ENCODE measurements at regions not wholly inside any gene's neighbourhood (a gene's known extent, or its start where the extent isn't known, plus 50 kb on each side); places are given as distances from the start of the nearest gene placed in this dataset.
A peak's percentile ranks its signal among the peaks of the same experiment; 100 is the strongest.

- H3K9ac ChIP-seq (ENCODE audit: extremely low read depth, insufficient read length, low read length), result no peak overlapping the region
- Mint-ChIP-seq H3K36me3 (ENCODE audit: insufficient read depth in 1 of 3, low read depth in 3 of 3) (no peaks in the 10 kb centered on the region; a peak in 1 of 7 replicates), H3K4me1 (peaks cover 30 to 33% of the 10 kb centered on the region in 2 experiments), H3K27me3 (ENCODE audit: low read depth) (peaks cover 5% of the 10 kb centered on the region), H3K4me3 (no peak overlapping the region), H3K27ac (peak overlapping the region in 1 of 3 experiments; percentile 85; a peak in 1 of 7 replicates), H3K9me3 (no peaks in the 10 kb centered on the region)
- no peak overlapping the region for H3T11ph ChIP-seq (ENCODE audit: low read length)
- H2AFZ ChIP-seq (ENCODE audit: low read length), result no peak overlapping the region
- no peak overlapping the region for H4K8ac ChIP-seq (replicated peaks; ENCODE audit: insufficient read length, low read depth, low read length)
- TF ChIP-seq CTCF (conservative IDR thresholded peaks at IDR 0.05), result no peak
- H3K9me3 ChIP-seq (ENCODE audit: control insufficient read depth, low read depth, low read length), result no peaks in the 10 kb centered on the region
- no peak overlapping the region for H4K91ac ChIP-seq (ENCODE audit: insufficient read length, low read depth, low read length)
- no peak overlapping the region for H2BK20ac ChIP-seq (ENCODE audit: low read depth, low read length, poor library complexity, severe bottlenecking)
- no peak overlapping the region for H3K4ac ChIP-seq (ENCODE audit: low read depth, low read length)
- no peak overlapping the region for H2BK15ac ChIP-seq (ENCODE audit: low read depth, low read length)
- H3K23me2 ChIP-seq (ENCODE audit: insufficient read length, low read depth, low read length, poor library complexity, severe bottlenecking), result no peaks in the 10 kb centered on the region
- H2BK120ac ChIP-seq (ENCODE audit: low read depth, low read length, poor library complexity, severe bottlenecking), result no peak overlapping the region
- H3K56ac ChIP-seq (ENCODE audit: insufficient read length, low read depth, low read length), result no peak overlapping the region
- no peak overlapping the region for H4K5ac ChIP-seq (ENCODE audit: insufficient read length, low read depth, low read length)
- H3K14ac ChIP-seq (ENCODE audit: insufficient read depth, low read length), result no peak overlapping the region
- no peak overlapping the region for H3K18ac ChIP-seq (ENCODE audit: insufficient read length, low read depth, low read length)
- no peak overlapping the region for H2BK5ac ChIP-seq (ENCODE audit: insufficient read length, low read length)
- H3K79me2 ChIP-seq (ENCODE audit: insufficient read depth, low read length), result no peaks in the 10 kb centered on the region
- no peak overlapping the region for H2AK5ac ChIP-seq (ENCODE audit: insufficient read length, low read length)
- no peak overlapping the region for H3K27ac ChIP-seq (ENCODE audit: insufficient read length, low read depth, low read length)
- H3K4me1 ChIP-seq (ENCODE audit: insufficient read depth, low read length), result peaks cover 5% of the 10 kb centered on the region; the same call in 1 of the 2 replicates
- H3K23ac ChIP-seq (ENCODE audit: insufficient read length, low read depth, low read length), result no peak overlapping the region
- H3K79me1 ChIP-seq (ENCODE audit: insufficient read depth, low read depth, low read length, poor library complexity, severe bottlenecking), result no peaks in the 10 kb centered on the region
- no CpG with 5 or more reads among the region's 5 CpGs for WGBS (ENCODE audit: extremely low coverage, insufficient read length, low lambda C conversion rate)
- H3K4me2 ChIP-seq (ENCODE audit: insufficient read depth, insufficient read length, low read length), result no peak overlapping the region
- no peaks in the 10 kb centered on the region for H3K27me3 ChIP-seq (ENCODE audit: insufficient read depth, low read length)
- H2BK12ac ChIP-seq (ENCODE audit: insufficient read length, low read depth, low read length), result no peak overlapping the region
- DNase-seq, result no peak
- no peaks in the 10 kb centered on the region for H4K20me1 ChIP-seq (ENCODE audit: control insufficient read depth, insufficient read depth, insufficient read length)
These were observed 174.4 kb upstream of the NECTIN1 start for GRCh38 chr11:119903389-119903788.
